DMS53 (cell line): ENCODE measurements at regions not wholly inside any gene's neighbourhood (a gene's known extent, or its start where the extent isn't known, plus 50 kb on each side); places are given as distances from the start of the nearest gene placed in this dataset.

Experiments
- DNase-seq: peaks from one replicate; lab custom pipeline; 2025; lab: John Stamatoyannopoulos, UW

- DNase-seq, result peak; percentile 80
Observed at GRCh38 chr3:159169828-159170227, 368.0 kb downstream of the MFSD1 start.

- no peak for DNase-seq
Observed at GRCh38 chr3:159170436-159171003, 368.7 kb downstream of the MFSD1 start.

GRCh38 chr3:159171333-159171732 is 369.5 kb downstream of the MFSD1 start:
- peak; percentile 7 for DNase-seq

- no peak for DNase-seq
Observed at GRCh38 chr3:159172473-159172872, 370.6 kb downstream of the MFSD1 start.

- DNase-seq, result peak; percentile 93
Observed at GRCh38 chr3:159174715-159175692, 373.1 kb downstream of the MFSD1 start.

GRCh38 chr3:159178209-159178897 is 376.5 kb downstream of the MFSD1 start:
- no peak for DNase-seq

GRCh38 chr3:159182961-159183360 is 381.1 kb downstream of the MFSD1 start:
- DNase-seq, result no peak

GRCh38 chr3:159185443-159186050 is 383.7 kb downstream of the MFSD1 start:
- no peak for DNase-seq

- DNase-seq, result no peak
Observed at GRCh38 chr3:159186581-159186980, 384.7 kb downstream of the MFSD1 start.

GRCh38 chr3:159187232-159187631 is 385.4 kb downstream of the MFSD1 start:
- DNase-seq, result no peak

- no peak for DNase-seq
Observed at GRCh38 chr3:159187706-159188105, 385.9 kb downstream of the MFSD1 start.

- DNase-seq, result no peak
Observed at GRCh38 chr3:159189994-159190669, 388.3 kb downstream of the MFSD1 start.

- DNase-seq, result no peak
Observed at GRCh38 chr3:159191447-159191846, 389.6 kb downstream of the MFSD1 start.

- DNase-seq, result no peak
Observed at GRCh38 chr3:159196359-159196758, 394.5 kb downstream of the MFSD1 start.

- DNase-seq, result peak; percentile 27
Observed at GRCh38 chr3:159200176-159200575, 398.3 kb downstream of the MFSD1 start.

- no peak for DNase-seq
Observed at GRCh38 chr3:159208050-159208449, 406.2 kb downstream of the MFSD1 start.

- DNase-seq, result no peak
Observed at GRCh38 chr3:159209459-159209858, 407.6 kb downstream of the MFSD1 start.

- no peak for DNase-seq
Observed at GRCh38 chr3:159210336-159210735, 408.5 kb downstream of the MFSD1 start.

GRCh38 chr3:159216311-159216710 is 414.5 kb downstream of the MFSD1 start:
- DNase-seq, result no peak

- no peak for DNase-seq
Observed at GRCh38 chr3:159219231-159219630, 417.4 kb downstream of the MFSD1 start.

- DNase-seq, result no peak
Observed at GRCh38 chr3:159221335-159221734, 419.5 kb downstream of the MFSD1 start.
